ENCODE measurements at regions not wholly inside any gene's neighbourhood (a gene's known extent, or its start where the extent isn't known, plus 50 kb on each side); places are given as distances from the start of the nearest gene placed in this dataset.
A peak's percentile ranks its signal among the peaks of the same experiment; 100 is the strongest.
"Not testable (repeated sequence)": the region's sequence is repeated elsewhere in the genome, so short reads cannot be mapped to it uniquely, and the experiment has no call there.

GRCh38 chr1:239112101-239112935, 274.1 kb upstream of the CHRM3 start:
- H3K36me3 ChIP-seq (ENCODE audit: control insufficient read depth in 2 of 3, insufficient read depth in 3 of 3, low read length in 3 of 3), result no peaks in the 10 kb centered on the region
- H3K9me3 ChIP-seq (ENCODE audit: control insufficient read depth in 2 of 3, low read length in 3 of 3), result no peaks in the 10 kb centered on the region
- no peaks in the 10 kb centered on the region for H3K36me3 Mint-ChIP-seq
- ATAC-seq (no peak), DNase-seq (no peak)
- ChIA-PET CTCF (no interaction called here), POLR2A (no interaction called here)
- H3K9me3 Mint-ChIP-seq, result peaks cover 0 to 2% (median 0%) of the 10 kb centered on the region in 11 donors
- no peaks in the 10 kb centered on the region for H3K4me1 ChIP-seq (ENCODE audit: control insufficient read depth in 2 of 2, insufficient read depth in 2 of 2, low read length in 2 of 2)
- H3K27me3 ChIP-seq (ENCODE audit: control insufficient read depth in 2 of 2, insufficient read depth in 2 of 2, low read length in 2 of 2), result no peaks in the 10 kb centered on the region
- H3K27me3 Mint-ChIP-seq, result peaks cover 0 to 3% (median 0%) of the 10 kb centered on the region in 5 donors
- intact Hi-C loops (cut with micrococcal nuclease), result no loop called here
- H3K4me3 ChIP-seq (ENCODE audit: low read length), result no peak overlapping the region
- H3K27ac Mint-ChIP-seq, result no peak overlapping the region
- no peak overlapping the region for H3K4me3 Mint-ChIP-seq
- H3K4me1 Mint-ChIP-seq, result no peaks in the 10 kb centered on the region
- no peak overlapping the region for H3K27ac ChIP-seq (ENCODE audit: low read depth, low read length)

GRCh38 chr1:239107676-239108075, 278.7 kb upstream of the CHRM3 start:
- H3K4me1 ChIP-seq (ENCODE audit: control insufficient read depth in 2 of 2, insufficient read depth in 2 of 2, low read length in 2 of 2), result no peaks in the 10 kb centered on the region
- intact Hi-C loops (cut with micrococcal nuclease), result no loop called here
- DNase-seq, result no peak
- H3K27ac ChIP-seq (ENCODE audit: low read depth, low read length), result no peak overlapping the region
- Mint-ChIP-seq H3K4me1 (no peaks in the 10 kb centered on the region), H3K27me3 (peaks cover 0 to 3% (median 0%) of the 10 kb centered on the region in 5 donors), H3K36me3 (no peaks in the 10 kb centered on the region), H3K9me3 (peaks cover 0 to 8% (median 2%) of the 10 kb centered on the region in 11 donors), H3K4me3 (no peak overlapping the region), H3K27ac (no peak overlapping the region)
- no peak for ATAC-seq
- CTCF ChIA-PET, result no interaction called here
- POLR2A ChIA-PET, result no interaction called here
- no peaks in the 10 kb centered on the region for H3K9me3 ChIP-seq (ENCODE audit: control insufficient read depth in 2 of 3, low read length in 3 of 3)
- no peaks in the 10 kb centered on the region for H3K27me3 ChIP-seq (ENCODE audit: control insufficient read depth in 2 of 2, insufficient read depth in 2 of 2, low read length in 2 of 2)
- H3K4me3 ChIP-seq (ENCODE audit: low read length), result no peak overlapping the region
- H3K36me3 ChIP-seq (ENCODE audit: control insufficient read depth in 2 of 3, insufficient read depth in 3 of 3, low read length in 3 of 3), result no peaks in the 10 kb centered on the region

GRCh38 chr1:239106689-239107088, 279.7 kb upstream of the CHRM3 start:
- H3K27ac ChIP-seq (ENCODE audit: low read depth, low read length); CTCF ChIA-PET; H3K4me3 ChIP-seq (ENCODE audit: low read length); H3K36me3 Mint-ChIP-seq; intact Hi-C loops (cut with micrococcal nuclease); H3K4me1 Mint-ChIP-seq; ATAC-seq; H3K27me3 Mint-ChIP-seq; H3K9me3 Mint-ChIP-seq; H3K9me3 ChIP-seq (ENCODE audit: control insufficient read depth in 2 of 3, low read length in 3 of 3); H3K4me3 Mint-ChIP-seq; H3K27me3 ChIP-seq (ENCODE audit: control insufficient read depth in 2 of 2, insufficient read depth in 2 of 2, low read length in 2 of 2); H3K27ac Mint-ChIP-seq; H3K4me1 ChIP-seq (ENCODE audit: control insufficient read depth in 2 of 2, insufficient read depth in 2 of 2, low read length in 2 of 2); DNase-seq; H3K36me3 ChIP-seq (ENCODE audit: control insufficient read depth in 2 of 3, insufficient read depth in 3 of 3, low read length in 3 of 3); POLR2A ChIA-PET: not testable (repeated sequence)

- no peaks in the 10 kb centered on the region for H3K4me1 Mint-ChIP-seq
- H3K4me3 ChIP-seq (ENCODE audit: low read length), result no peak overlapping the region
- no peaks in the 10 kb centered on the region for H3K27me3 Mint-ChIP-seq
- ChIA-PET CTCF (no interaction called here), POLR2A (no interaction called here)
- H3K9me3 ChIP-seq (ENCODE audit: control insufficient read depth in 2 of 3, low read length in 3 of 3), result no peaks in the 10 kb centered on the region
- H3K4me1 ChIP-seq (ENCODE audit: control insufficient read depth in 2 of 2, insufficient read depth in 2 of 2, low read length in 2 of 2), result no peaks in the 10 kb centered on the region
- H3K27me3 ChIP-seq (ENCODE audit: control insufficient read depth in 2 of 2, insufficient read depth in 2 of 2, low read length in 2 of 2), result no peaks in the 10 kb centered on the region
- no peaks in the 10 kb centered on the region for H3K36me3 ChIP-seq (ENCODE audit: control insufficient read depth in 2 of 3, insufficient read depth in 3 of 3, low read length in 3 of 3)
- H3K27ac ChIP-seq (ENCODE audit: low read depth, low read length), result no peak overlapping the region
- H3K27ac Mint-ChIP-seq, result no peak overlapping the region
- no peak for DNase-seq
- peak; percentile 46 for ATAC-seq
- H3K4me3 Mint-ChIP-seq, result no peak overlapping the region
- intact Hi-C loops (cut with micrococcal nuclease), result no loop called here
- no peaks in the 10 kb centered on the region for H3K36me3 Mint-ChIP-seq
- H3K9me3 Mint-ChIP-seq, result peaks cover 0 to 10% (median 0%) of the 10 kb centered on the region in 11 donors
Observed at GRCh38 chr1:239098400-239099037, 287.8 kb upstream of the CHRM3 start.

GRCh38 chr1:239091537-239091936, 294.8 kb upstream of the CHRM3 start:
- Histone ChIP-seq H3K27me3 (ENCODE audit: control insufficient read depth in 2 of 2, insufficient read depth in 2 of 2, low read length in 2 of 2) (no peaks in the 10 kb centered on the region), H3K27ac (ENCODE audit: low read depth, low read length) (no peak overlapping the region), H3K9me3 (ENCODE audit: control insufficient read depth in 2 of 3, low read length in 3 of 3) (no peaks in the 10 kb centered on the region), H3K36me3 (ENCODE audit: control insufficient read depth in 2 of 3, insufficient read depth in 3 of 3, low read length in 3 of 3) (no peaks in the 10 kb centered on the region), H3K4me3 (ENCODE audit: low read length) (no peak overlapping the region), H3K4me1 (ENCODE audit: control insufficient read depth in 2 of 2, insufficient read depth in 2 of 2, low read length in 2 of 2) (no peaks in the 10 kb centered on the region)
- no peak for DNase-seq
- POLR2A ChIA-PET, result no interaction called here
- CTCF ChIA-PET, result no interaction called here
- Mint-ChIP-seq H3K27me3 (no peaks in the 10 kb centered on the region), H3K36me3 (no peaks in the 10 kb centered on the region), H3K4me1 (no peaks in the 10 kb centered on the region), H3K27ac (no peak overlapping the region), H3K4me3 (no peak overlapping the region), H3K9me3 (peaks cover 0 to 10% (median 0%) of the 10 kb centered on the region in 11 donors)
- intact Hi-C loops (cut with micrococcal nuclease), result no loop called here
- ATAC-seq, result no peak

GRCh38 chr1:239084459-239085080, 301.8 kb upstream of the CHRM3 start:
- Mint-ChIP-seq H3K27me3 (no peaks in the 10 kb centered on the region), H3K4me1 (no peaks in the 10 kb centered on the region), H3K36me3 (peaks cover 0 to 4% (median 0%) of the 10 kb centered on the region in 5 donors), H3K27ac (no peak overlapping the region), H3K9me3 (peaks cover 0 to 33% (median 5%) of the 10 kb centered on the region in 11 donors), H3K4me3 (no peak overlapping the region)
- intact Hi-C loops (cut with micrococcal nuclease), result no loop called here
- POLR2A ChIA-PET, result no interaction called here
- H3K4me3 ChIP-seq (ENCODE audit: low read length), result no peak overlapping the region
- no peaks in the 10 kb centered on the region for H3K9me3 ChIP-seq (ENCODE audit: control insufficient read depth in 2 of 3, low read length in 3 of 3)
- H3K36me3 ChIP-seq (ENCODE audit: control insufficient read depth in 2 of 3, insufficient read depth in 3 of 3, low read length in 3 of 3), result no peaks in the 10 kb centered on the region
- H3K27me3 ChIP-seq (ENCODE audit: control insufficient read depth in 2 of 2, insufficient read depth in 2 of 2, low read length in 2 of 2), result no peaks in the 10 kb centered on the region
- CTCF ChIA-PET, result no interaction called here
- no peak overlapping the region for H3K27ac ChIP-seq (ENCODE audit: low read depth, low read length)
- DNase-seq (no peak), ATAC-seq (no peak)
- no peaks in the 10 kb centered on the region for H3K4me1 ChIP-seq (ENCODE audit: control insufficient read depth in 2 of 2, insufficient read depth in 2 of 2, low read length in 2 of 2)
